HG02970 (cell line): ENCODE measurements at regions not wholly inside any gene's neighbourhood (a gene's known extent, or its start where the extent isn't known, plus 50 kb on each side); places are given as distances from the start of the nearest gene placed in this dataset.
"Not testable (repeated sequence)": the region's sequence is repeated elsewhere in the genome, so short reads cannot be mapped to it uniquely, and the experiment has no call there.

ENCODE experiments used
- ATAC-seq: cut with Tn5 transposase; IDR thresholded peaks from one replicate; pipeline ENCODE4 v1.9.1; 2021; ENCODE audit warnings: mild to moderate bottlenecking, moderate library complexity, moderate number of reproducible peaks; ENCODE audit not compliant: unreplicated experiment, low FRiP score

DNA sequence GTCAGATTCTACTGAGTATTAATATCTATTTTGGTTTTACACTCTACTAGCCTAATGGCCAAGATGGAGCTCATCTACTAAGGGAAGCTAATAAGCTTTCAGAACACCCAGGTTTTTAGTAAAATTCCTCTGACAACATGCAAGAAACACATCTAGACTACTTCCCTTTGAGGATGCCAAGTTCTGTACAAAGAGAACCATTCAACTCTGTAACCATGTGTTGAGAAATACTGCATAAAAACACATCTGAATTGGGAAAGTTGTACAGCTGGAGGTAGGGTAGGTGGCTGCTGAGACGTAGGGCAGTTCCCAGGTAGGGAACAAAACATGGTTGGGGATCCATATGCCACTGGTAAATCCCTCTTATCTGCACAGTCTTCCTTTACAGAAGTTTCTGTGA, 66.2 kb downstream of the SC5D start:
- no peak for ATAC-seq

DNA sequence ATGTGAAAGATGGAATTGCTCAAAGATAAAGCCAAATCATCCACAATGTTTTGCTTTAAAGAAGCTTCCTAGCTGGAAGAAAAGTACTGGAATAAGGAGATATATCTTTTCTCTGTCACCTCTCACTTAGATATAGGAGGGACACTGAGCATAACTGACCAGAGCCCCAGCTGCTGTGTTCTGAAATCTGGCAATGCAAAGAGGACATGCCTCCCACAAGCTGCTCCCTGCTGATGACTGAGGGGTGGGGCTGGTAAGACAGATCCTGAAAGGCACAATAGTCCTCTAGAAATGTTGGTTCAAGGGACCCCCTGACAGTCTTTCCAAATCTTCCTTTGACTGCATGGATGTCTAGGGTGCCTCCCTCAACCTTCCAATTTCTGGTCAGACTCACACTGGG, 67.0 kb downstream of the SC5D start:
- no peak for ATAC-seq

DNA sequence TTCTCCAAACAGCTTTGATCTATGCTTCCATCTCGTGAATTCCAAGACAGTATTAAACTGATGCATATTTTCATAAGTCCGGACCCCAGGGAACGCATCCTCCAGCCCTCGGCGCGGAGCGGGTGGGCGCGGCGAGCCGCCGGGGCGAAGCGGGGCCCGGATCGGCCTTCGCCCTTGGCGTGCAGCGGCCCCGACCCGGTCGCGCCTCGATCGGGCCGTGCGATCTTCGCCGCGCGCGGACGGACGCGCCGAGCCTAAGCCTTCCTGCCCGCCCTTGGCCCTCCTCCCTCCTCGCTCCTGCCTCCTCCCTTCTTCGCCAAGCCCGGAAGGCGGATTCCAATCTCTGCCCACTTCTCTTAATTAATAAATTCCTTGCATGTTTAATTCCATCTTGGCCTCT, 70.4 kb downstream of the SC5D start:
- ATAC-seq, result not testable (repeated sequence)

DNA sequence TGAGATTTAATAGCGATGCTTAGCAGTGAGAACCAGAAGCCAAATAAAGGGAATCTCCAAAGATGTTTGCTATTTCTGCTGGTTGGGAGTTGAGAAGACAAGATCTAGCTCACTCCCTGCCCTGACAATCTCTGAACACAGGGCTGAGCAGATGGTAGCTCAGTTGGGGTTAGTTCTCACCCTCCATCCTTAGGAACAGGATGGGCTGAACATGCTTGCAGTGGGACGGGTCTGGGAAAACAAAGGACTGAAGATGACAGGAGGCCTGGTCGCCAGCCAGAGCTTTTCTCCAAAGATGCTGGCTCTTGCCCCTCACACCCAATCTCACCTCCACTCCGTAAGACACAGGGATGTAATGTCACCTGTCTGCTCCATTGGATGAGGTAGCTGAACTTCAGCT, 72.7 kb downstream of the SC5D start:
- no peak for ATAC-seq

DNA sequence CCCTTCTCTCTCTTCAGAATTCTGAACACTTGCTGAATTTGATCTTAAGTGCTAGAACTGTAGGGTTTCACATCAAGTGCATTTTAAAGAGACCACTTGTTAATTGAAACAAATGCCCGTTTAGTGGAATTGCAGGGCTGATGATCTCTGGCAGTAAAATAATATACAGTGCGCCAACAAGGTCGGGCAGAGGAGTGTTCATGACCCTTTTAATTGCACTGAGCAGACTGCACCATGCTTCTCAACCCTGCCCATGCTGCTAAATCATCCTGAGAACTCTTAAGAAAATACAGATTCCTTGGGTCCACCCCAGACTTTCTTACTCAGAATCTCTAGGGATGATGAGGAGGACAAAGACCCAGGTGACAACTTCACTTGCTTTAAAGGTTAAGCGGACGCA, 73.5 kb downstream of the SC5D start:
- no peak for ATAC-seq

DNA sequence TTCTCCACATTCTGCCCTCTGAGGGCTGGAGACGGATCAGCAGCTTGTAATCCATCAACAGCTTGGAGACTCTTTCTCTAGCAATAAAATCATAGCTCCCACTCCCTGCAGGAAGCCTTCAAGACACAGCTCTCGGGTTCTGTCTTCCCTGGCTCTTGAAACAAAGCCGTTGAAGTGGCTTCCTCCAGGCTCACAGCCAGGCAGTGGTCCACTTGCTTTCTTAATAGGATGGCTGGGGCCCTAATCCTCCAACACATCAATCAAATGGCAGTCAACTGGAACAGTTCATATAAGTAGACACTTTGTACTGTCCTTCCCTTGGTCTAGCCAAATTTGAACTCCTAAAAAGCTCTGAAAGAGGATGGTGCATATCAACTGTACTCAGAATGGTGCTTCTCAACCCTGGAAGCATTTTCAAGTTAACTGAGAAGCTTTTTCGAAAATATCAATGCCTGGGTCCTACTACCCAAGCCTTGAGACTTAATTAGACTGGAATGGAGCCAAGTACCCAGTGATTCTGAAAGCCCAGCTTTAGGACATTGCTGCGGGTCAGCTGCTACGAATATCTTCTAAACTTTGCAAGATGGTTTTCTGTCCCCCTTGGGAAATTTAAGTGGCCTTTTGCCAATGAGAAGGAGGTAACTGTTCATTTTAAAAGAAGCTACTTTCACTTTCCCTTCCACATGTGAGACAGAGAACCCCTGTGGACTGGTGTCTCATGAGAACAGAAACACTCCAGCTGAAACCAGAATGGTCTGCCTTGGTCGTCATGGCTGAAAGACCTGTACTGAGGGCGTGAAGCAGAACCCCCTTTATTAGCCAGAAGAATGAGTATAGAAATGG, 74.7 kb downstream of the SC5D start:
- ATAC-seq, result peak; percentile 86

DNA sequence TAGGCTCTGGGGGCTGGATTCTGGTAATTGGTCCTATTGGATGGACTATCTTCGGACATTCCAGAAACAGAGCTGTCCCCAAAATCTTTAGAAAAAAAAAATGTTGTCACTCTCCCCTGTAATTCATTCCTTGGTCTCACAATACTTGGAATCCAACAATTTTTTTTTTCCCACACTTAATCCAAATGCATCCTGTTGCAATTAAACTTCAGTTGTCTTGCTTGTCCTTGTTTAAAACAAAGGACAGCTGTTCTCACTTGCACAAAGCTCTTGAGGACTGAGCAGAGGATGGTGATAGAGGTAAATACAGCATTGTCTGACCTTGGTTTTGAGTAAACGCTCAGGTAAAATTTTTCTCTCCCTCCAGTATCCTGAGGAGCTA, 75.3 kb downstream of the SC5D start:
- ATAC-seq, result no peak

DNA sequence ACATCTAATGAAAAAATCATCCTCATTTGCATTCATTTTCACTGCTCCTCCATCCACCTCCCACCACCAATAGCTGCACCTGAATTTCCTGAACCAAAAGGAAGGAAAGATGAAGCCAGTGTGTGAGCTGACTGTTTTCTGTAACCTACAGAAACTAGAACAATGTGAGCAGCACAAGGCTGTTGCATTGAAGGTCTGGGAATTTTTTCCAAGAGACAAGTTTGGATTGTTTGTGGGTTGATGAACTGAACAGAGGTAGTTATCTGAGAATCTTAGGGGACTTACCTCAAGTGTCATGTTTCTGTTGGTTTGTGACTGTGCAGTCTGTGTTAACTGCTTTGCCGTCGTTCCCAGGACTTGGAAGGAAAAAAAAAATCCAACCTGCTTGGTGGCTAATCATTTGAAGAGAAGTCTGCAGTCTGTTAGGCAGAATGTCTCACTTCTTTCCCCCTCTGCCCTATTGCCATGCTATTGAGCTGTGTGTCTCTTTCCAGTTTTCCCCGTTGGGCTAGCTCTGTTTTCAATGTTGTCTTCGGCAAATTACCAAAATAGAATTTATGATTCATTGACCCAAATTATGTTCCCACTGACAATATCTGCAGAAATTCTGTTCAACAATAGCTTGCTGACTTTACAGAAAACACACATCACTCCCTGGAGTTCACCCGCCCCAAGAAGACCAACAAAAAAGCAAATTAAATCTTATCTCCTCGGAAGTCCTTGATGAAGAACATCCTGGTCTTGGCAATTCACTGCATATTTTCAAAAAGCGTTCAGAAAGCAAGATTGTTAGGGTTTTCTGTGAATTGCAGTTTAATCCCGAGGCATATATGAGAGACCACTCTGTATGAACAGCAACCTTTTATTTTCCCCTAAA, 76.0 kb downstream of the SC5D start:
- ATAC-seq, result no peak

DNA sequence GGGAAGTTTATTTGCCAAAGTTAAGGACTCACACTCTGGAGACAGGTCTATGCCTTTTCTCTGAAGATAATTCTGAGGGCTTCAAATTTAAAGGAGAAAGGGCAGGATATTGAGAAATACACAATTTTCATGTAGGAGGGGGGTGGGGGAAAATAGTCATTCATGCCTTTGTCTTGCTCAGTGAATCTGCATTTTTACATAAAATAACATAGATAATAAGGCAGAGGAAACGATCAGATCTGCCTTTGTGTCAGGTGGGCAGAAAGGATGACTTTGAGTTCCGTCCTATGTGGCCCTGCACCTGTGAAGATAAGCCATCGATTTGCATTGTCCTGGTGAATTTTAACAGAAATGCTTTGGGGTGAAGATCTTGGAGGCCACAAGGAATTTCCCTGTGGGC, 76.8 kb downstream of the SC5D start:
- no peak for ATAC-seq

DNA sequence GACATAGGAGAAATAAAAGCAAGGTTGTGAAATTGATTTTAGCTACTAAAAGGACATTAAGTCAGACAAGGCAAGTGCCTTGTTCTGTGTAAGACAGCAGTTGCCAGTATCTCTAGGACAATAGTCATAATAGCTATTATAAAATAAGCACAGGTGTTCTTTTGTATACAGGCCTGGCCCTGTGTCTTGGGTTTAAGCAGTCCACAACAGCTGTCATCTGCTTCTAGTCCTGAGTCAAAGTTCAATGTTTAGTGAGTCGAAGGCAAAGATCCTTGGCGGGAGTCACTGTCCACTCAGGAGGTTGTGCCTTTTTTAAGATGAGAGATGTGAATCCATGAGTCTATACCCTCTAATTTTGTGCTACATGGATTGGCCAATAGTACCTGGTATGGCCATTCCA, 79.5 kb downstream of the SC5D start:
- no peak for ATAC-seq

DNA sequence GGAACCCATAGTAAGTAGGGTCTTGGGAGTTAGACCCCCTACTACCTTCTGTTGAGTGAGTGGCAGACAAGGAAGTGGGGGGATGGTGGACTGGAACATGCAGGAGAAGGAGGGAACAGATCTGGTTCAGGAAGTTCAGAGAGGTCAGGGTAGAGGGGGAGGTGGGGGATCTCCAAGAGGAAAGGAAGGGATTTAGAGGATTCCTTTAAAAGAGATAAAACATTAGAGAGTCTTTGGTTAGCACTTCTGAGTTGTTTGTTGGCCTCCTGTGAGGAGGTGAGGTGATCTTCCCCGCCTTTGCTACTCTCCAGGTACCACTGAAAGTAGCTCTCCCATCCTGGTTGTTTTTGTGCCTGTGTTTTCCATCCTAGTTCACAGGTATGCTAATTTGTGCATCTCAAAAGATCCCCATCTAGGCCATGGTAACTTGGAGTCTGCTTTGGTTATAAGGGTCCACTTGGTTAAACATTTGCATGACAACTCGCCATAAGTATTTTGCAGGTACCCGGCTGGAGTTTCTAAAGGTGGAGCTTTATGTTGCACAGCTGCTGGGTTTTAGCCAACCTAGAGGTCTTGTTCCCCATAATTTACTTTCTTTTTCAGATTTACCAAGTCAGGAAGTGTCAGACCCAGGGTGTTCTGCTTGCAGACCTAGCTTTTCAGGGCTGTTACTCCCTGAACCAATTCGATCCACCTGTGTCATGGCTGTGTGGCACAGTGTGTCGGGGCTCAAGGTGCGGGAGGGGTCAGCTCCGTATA, 79.3 kb upstream of the SORL1 start:
- peak; percentile 66 for ATAC-seq

DNA sequence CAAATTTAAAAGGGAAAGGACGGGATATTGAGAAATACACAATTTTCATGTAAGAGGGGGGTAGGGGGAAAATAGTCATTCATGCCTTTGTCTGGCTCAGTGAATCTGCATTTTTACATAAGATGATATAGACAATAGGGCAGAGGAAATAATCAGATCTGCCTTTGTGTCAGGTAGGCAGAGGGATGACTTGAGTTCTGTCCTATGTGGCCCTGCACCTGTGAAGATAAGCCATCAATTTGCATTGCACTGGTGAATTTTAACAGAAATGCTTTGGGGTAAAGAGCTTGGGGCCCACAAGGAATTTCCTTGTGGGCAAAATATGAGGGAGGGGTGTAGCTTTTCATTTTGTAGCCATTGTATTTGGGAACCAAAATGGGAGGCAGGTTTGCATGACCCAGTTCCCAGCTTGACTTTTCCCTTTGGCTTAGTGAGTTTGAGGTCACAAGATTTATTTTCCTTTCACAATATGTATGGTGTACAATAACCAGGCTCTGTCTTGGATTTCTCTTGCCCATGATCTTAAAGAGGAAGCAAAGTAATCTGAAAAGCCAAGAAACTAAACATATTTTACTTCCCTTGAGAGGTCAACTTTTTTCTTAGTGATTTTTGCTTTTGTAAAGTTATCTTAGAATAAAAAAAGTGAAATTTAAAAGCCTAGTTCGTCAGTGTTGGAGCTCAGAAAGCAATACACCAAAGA, 77.7 kb upstream of the SORL1 start:
- no peak for ATAC-seq

DNA sequence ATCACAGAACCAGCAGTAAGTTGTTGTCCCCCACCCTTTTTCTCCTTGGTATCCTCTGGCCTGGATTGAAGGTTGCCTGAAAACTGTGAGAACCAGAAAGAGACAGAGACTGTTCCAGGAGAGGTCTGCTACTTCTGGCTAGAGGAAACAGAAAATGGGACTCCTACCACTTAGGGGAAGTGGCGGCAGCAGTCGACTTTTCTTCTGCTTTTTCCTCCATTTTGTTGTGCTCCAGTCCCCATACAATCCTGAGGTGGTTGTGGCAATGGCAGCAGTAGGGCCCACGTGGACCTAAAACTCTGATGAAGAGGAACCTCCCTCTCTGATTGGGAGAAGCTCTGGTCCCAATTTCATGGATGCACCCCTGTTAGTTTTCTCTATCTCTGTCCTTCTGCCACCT, 76.0 kb upstream of the SORL1 start:
- ATAC-seq, result no peak

DNA sequence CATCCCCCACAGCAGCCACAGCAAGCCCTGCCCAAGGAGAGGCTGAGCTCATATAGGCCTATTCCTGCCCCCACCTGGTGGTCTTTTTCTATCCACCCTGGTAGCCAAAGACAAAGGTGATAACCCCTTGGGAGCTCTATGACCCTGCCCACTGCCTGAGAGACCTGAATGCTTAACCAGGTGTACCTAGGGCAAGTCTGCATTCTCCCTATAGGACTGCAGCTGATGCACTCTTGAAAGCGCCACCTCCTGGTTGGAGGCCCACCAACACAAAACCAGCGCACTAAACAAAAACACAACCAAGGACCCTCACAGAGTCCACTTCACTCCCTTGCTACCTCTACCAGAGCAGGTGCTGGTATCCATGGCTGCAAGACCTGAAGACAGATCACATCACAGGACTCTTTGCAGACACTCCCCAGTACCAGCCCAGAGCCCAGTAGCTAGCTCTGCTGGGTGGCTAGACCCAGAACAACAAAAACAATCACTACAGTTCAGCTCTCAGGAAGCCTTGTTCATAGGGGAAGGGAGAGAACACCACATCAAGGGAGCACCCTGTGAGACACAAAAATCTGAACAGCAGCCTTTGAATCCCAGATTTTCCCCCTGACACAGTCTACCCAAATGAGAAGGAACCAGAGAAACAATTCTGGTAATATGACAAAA, 72.8 kb upstream of the SORL1 start:
- not testable (repeated sequence) for ATAC-seq

DNA sequence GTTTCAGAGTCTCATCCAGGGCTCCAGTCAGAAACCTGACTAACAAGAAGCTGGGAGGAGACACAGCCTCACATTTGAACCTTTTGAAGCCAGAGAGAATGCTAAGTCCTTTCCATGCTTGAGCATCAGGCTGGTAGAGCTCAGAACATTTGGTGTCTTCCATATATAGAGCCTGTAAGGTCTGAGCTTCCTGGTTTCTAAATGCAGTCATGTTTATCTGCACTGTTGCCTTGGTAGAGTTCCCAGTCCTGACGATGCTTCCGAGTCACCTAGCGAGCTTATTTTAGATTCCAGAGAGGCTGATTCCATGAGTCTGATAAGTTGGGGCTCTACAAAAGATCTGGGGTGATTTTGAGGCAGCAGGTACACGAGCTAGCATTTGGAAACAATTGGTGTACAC, 68.4 kb upstream of the SORL1 start:
- ATAC-seq, result no peak

DNA sequence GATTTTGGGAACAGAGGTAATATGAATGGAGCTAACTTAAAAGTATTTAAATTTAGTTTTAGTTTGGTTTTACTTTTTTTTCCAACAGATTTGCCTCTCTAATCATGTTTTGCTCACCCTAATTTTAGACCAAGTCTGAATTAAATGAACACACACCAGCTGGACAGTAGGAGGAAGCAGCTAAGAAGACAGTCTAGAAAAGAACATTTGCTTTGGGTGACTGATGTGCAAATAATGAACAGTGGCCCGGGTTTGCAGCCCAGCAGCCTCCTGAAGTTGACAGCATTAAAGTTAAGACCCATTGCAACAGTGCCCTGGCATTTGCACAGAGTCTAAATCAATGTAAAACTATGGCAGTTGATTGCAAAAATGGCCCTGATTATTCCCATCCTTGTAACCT, 66.4 kb upstream of the SORL1 start:
- no peak for ATAC-seq
